ENCODE measurements at regions not wholly inside any gene's neighbourhood (a gene's known extent, or its start where the extent isn't known, plus 50 kb on each side); places are given as distances from the start of the nearest gene placed in this dataset.

DNA sequence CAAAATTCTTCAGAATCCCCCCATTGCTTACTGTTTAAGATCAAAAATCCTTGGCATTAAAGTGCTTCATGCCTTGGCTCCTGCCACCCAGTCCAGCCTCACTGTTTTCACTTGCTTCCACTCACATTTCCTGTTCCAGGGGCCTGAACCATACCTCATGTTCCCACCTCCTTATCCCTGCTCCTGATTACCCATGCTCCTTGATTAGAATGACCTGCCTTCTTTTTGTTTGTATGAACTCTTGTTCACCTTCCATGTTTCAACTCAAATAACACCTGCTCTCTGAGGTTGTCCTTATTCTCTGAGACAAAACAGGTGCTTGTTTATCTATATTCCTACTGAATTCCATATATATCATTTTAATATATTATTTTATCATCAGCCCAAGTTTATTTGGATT, 77.1 kb upstream of the VSTM2A start:
- no peak for DNase-seq
- H3K4me3 ChIP-seq: no peak overlapping the region
- H3K9me3 ChIP-seq: no peaks in the 10 kb centered on the region
- H3K36me3 ChIP-seq: no peaks in the 10 kb centered on the region
- TF ChIP-seq CTCF (IDR thresholded peaks at IDR 0.05) (no peak), POLR2A (IDR thresholded peaks at IDR 0.05) (no peak)
- H3K27me3 ChIP-seq: no peaks in the 10 kb centered on the region
- intact Hi-C loops (cut with DNase I): no loop called here
- no peaks in the 10 kb centered on the region for H3K4me1 ChIP-seq
- H3K27ac ChIP-seq: no peak overlapping the region

DNA sequence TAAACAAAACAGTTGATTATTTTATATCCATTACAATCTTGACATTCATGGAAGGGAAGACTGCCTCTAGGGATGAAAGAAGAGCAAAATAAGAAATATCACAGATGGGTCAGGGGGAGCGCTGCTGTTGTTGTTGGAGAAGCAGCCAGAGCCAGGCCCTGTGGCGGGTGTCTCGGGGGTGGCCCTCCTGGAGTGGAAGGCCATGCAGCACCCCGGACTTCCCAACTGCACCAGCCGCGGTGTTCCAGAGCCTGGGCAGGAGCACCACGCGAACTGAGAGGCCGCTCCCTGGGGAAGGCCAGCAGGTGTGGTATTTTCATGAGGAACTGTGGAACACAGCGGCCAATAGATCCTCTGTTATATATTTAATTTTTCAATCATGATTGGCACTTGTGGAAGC, 72.4 kb upstream of the VSTM2A start:
- no peak for TF ChIP-seq POLR2A (IDR thresholded peaks at IDR 0.05)
- TF ChIP-seq CTCF (IDR thresholded peaks at IDR 0.05): no peak
- no peak for DNase-seq
- WGBS, 2 donors: 91 to 92% methylated on average over 9 to 10 of the region's 10 CpGs

GRCh38 chr7:54476609-54477008, 65.6 kb upstream of the VSTM2A start:
- TF ChIP-seq CTCF (IDR thresholded peaks at IDR 0.05): no peak
- TF ChIP-seq POLR2A (IDR thresholded peaks at IDR 0.05): no peak
- 70 to 100% methylated on average over 1 of the region's 1 CpG for WGBS, 2 donors
- H3K4me3 ChIP-seq: no peak overlapping the region
- H3K4me1 ChIP-seq: no peaks in the 10 kb centered on the region
- DNase-seq: no peak
- H3K27ac ChIP-seq: no peak overlapping the region
- no peaks in the 10 kb centered on the region for H3K36me3 ChIP-seq
- no peaks in the 10 kb centered on the region for H3K27me3 ChIP-seq
- no peaks in the 10 kb centered on the region for H3K9me3 ChIP-seq
- intact Hi-C loops (cut with DNase I): no loop called here

More for the DNA sequence above, 72.4 kb upstream of the VSTM2A start:
- Histone ChIP-seq H3K4me3 (no peak overlapping the region), H3K27me3 (no peaks in the 10 kb centered on the region), H3K36me3 (no peaks in the 10 kb centered on the region), H3K4me1 (no peaks in the 10 kb centered on the region), H3K9me3 (no peaks in the 10 kb centered on the region), H3K27ac (no peak overlapping the region)
- intact Hi-C loops (cut with DNase I): no loop called here

DNA sequence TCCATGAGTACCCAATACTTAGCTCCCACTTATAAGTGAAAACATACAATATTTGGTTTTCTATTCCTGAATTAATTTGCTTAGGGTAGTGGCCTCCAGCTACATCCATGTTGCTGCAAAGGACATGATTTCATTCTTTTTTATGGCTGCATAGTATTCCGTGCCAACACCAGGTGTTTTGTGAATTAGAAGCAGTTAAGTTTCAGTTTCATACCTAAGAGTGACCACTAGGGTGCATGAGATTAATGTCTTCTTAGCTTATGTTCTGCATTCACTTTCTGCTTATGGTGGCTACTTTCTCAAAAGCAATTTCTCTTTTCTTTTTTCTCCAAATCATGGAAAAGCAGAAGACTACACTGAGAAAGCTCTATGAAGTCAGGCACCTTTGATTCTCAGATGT, 65.1 kb upstream of the VSTM2A start:
- DNase-seq: no peak
- 70 to 82% methylated on average over 1 of the region's 1 CpG for WGBS, 2 donors
- Histone ChIP-seq H3K36me3 (no peaks in the 10 kb centered on the region), H3K9me3 (no peaks in the 10 kb centered on the region), H3K27ac (no peak overlapping the region), H3K4me1 (no peaks in the 10 kb centered on the region), H3K4me3 (no peak overlapping the region), H3K27me3 (no peaks in the 10 kb centered on the region)
- TF ChIP-seq POLR2A (IDR thresholded peaks at IDR 0.05) (no peak), CTCF (IDR thresholded peaks at IDR 0.05) (peak in 1 of 6 experiments; percentile 15)
- intact Hi-C loops (cut with DNase I): no loop called here

- no peak overlapping the region for H3K4me3 ChIP-seq
- H3K27ac ChIP-seq: no peak overlapping the region
- DNase-seq: no peak
- no peaks in the 10 kb centered on the region for H3K27me3 ChIP-seq
- intact Hi-C loops (cut with DNase I): loop anchor here (10.0 kb wide), 1 partner anchor 59 kb away; no protein-coding TSS in a partner anchor
- H3K4me1 ChIP-seq: no peaks in the 10 kb centered on the region
- WGBS, 2 donors: 10 to 25% methylated on average over 2 to 3 of the region's 3 CpGs
- H3K36me3 ChIP-seq: no peaks in the 10 kb centered on the region
- TF ChIP-seq CTCF (IDR thresholded peaks at IDR 0.05): no peak
- no peak for TF ChIP-seq POLR2A (IDR thresholded peaks at IDR 0.05)
- H3K9me3 ChIP-seq: no peaks in the 10 kb centered on the region
Measured at GRCh38 chr7:54483523-54483922, 58.7 kb upstream of the VSTM2A start.
